ENCODE measurements at regions not wholly inside any gene's neighbourhood (a gene's known extent, or its start where the extent isn't known, plus 50 kb on each side); places are given as distances from the start of the nearest gene placed in this dataset.

GRCh38 chr7:68760556-68760955, 837.7 kb upstream of the AUTS2 start:
- no peak for TF ChIP-seq CTCF (conservative IDR thresholded peaks at IDR 0.05; ENCODE audit: low read depth, low read length)
- no peak for TF ChIP-seq ELK1 (IDR thresholded peaks at IDR 0.05; ENCODE audit: borderline replicate concordance, low read depth, low read length)
- TF ChIP-seq USF2 (IDR thresholded peaks at IDR 0.05; ENCODE audit: low read depth, low read length), result no peak
- no peak for TF ChIP-seq POLR2A (IDR thresholded peaks at IDR 0.05; ENCODE audit: low read depth, low read length)
- TF ChIP-seq RAD21 (IDR thresholded peaks at IDR 0.05; ENCODE audit: low read length), result no peak
- TF ChIP-seq CEBPB (IDR thresholded peaks at IDR 0.05; ENCODE audit: low read depth, low read length), result no peak
- no peak for TF ChIP-seq MAZ (IDR thresholded peaks at IDR 0.05; ENCODE audit: borderline replicate concordance, low read depth, low read length)
- TF ChIP-seq MAFK (IDR thresholded peaks at IDR 0.05; ENCODE audit: low read depth, low read length), result no peak
- TF ChIP-seq BHLHE40 (IDR thresholded peaks at IDR 0.05; ENCODE audit: low read depth, low read length), result no peak
- no peak for TF ChIP-seq MXI1 (IDR thresholded peaks at IDR 0.05; ENCODE audit: borderline replicate concordance, low read depth, low read length)

All from IMR-90 (cell line).